Hepatocyte (in vitro differentiated cells): ENCODE measurements at regions not wholly inside any gene's neighbourhood (a gene's known extent, or its start where the extent isn't known, plus 50 kb on each side); places are given as distances from the start of the nearest gene placed in this dataset.

Source experiments
- DNase-seq: peaks from one replicate; pipeline ENCODE4 v3.0.0-alpha.2; 2016; ENCODE audit warnings: low spot score
- H2AFZ ChIP-seq: fragments of 200-600 bp; sonication (generic); 2 replicates; pipeline ENCODE4 v1.6.0; 2016; ENCODE audit warnings: antibody characterized with exemption, mild to moderate bottlenecking
- H3K27ac ChIP-seq: fragments of 200-600 bp; sonication (generic); 2 replicates; pipeline ENCODE4 v1.5.1; 2016; ENCODE audit warnings: mild to moderate bottlenecking
- H3K27me3 ChIP-seq: fragments of 200-600 bp; sonication (generic); 2 replicates; pipeline ENCODE4 v1.6.1; 2016
- H3K36me3 ChIP-seq: fragments of 200-600 bp; sonication (generic); replicated peaks from 2 replicates; pipeline ENCODE4 v1.5.1; 2016; ENCODE audit warnings: low read depth; ENCODE audit not compliant: insufficient read depth
- H3K4me1 ChIP-seq: fragments of 200-600 bp; sonication (generic); 2 replicates; pipeline ENCODE4 v1.5.1; 2016; ENCODE audit warnings: mild to moderate bottlenecking, moderate library complexity; ENCODE audit not compliant: insufficient read depth
- H3K4me2 ChIP-seq: fragments of 200-600 bp; sonication (generic); 2 replicates; pipeline ENCODE4 v1.6.0; 2016
- H3K4me3 ChIP-seq: fragments of 200-600 bp; sonication (generic); 2 replicates; pipeline ENCODE4 v1.5.1; 2016; ENCODE audit warnings: mild to moderate bottlenecking
- H3K79me2 ChIP-seq: fragments of 200-600 bp; sonication (generic); 2 replicates; pipeline ENCODE4 v1.6.0; 2017; ENCODE audit warnings: mild to moderate bottlenecking
- H3K9me2 ChIP-seq: fragments of 200-600 bp; sonication (generic); replicated peaks from 2 replicates; pipeline ENCODE4 v1.6.0; 2017; ENCODE audit warnings: mild to moderate bottlenecking; ENCODE audit not compliant: insufficient read depth
- H3K9me3 ChIP-seq: fragments of 200-600 bp; sonication (generic); 2 replicates; pipeline ENCODE4 v1.5.1; 2016; ENCODE audit warnings: low read depth, mild to moderate bottlenecking
- H4K20me1 ChIP-seq: fragments of 200-600 bp; sonication (generic); 2 replicates; pipeline ENCODE4 v1.6.0; 2016; ENCODE audit warnings: mild to moderate bottlenecking; ENCODE audit not compliant: insufficient read depth, poor library complexity, severe bottlenecking
- CTCF ChIP-seq: fragments of 200-600 bp; sonication (generic); IDR thresholded peaks from 2 replicates; pipeline ENCODE4 v1.5.1; 2016; ENCODE audit warnings: antibody characterized with exemption, mild to moderate bottlenecking; ENCODE audit not compliant: poor library complexity
- EZH2 ChIP-seq: fragments of 200-600 bp; sonication (generic); IDR thresholded peaks from 2 replicates; pipeline ENCODE4 v1.6.1; 2016; ENCODE audit warnings: antibody characterized with exemption, mild to moderate bottlenecking, borderline replicate concordance
- EZH2phosphoT487 ChIP-seq: fragments of 200-600 bp; sonication (generic); IDR thresholded peaks from one replicate; pipeline ENCODE4 v1.6.1; 2018; ENCODE audit warnings: antibody characterized with exemption, mild to moderate bottlenecking, low read depth, moderate library complexity; ENCODE audit not compliant: unreplicated experiment, severe bottlenecking
- WGBS: methylation state at CpG from one replicate; pipeline ENCODE4 v1.1.6; 2016; ENCODE audit warnings: low lambda C conversion rate; ENCODE audit errors: missing lambda C conversion rate; 5-methylcytosine and 5-hydroxymethylcytosine counted together

- no peak overlapping the region for H3K4me2 ChIP-seq
- no peak for DNase-seq
- H3K36me3 ChIP-seq, result no peaks in the 10 kb centered on the region
- no peaks in the 10 kb centered on the region for H3K9me3 ChIP-seq
- no peak overlapping the region for H2AFZ ChIP-seq
- no peaks in the 10 kb centered on the region for H3K9me2 ChIP-seq
- TF ChIP-seq EZH2 (no peak), CTCF (no peak), EZH2phosphoT487 (no peak)
- WGBS, result 79% methylated on average over 6 of the region's 6 CpGs
- no peaks in the 10 kb centered on the region for H3K79me2 ChIP-seq
- no peaks in the 10 kb centered on the region for H3K27me3 ChIP-seq
- no peak overlapping the region for H3K4me3 ChIP-seq
- H4K20me1 ChIP-seq, result no peaks in the 10 kb centered on the region
- H3K4me1 ChIP-seq, result no peaks in the 10 kb centered on the region
- no peak overlapping the region for H3K27ac ChIP-seq
These were observed 710.7 kb upstream of the SLIT2 start for GRCh38 chr4:19540859-19541540.

GRCh38 chr4:19539201-19539600 is 712.5 kb upstream of the SLIT2 start:
- DNase-seq, result no peak
- no peaks in the 10 kb centered on the region for H3K79me2 ChIP-seq
- no peaks in the 10 kb centered on the region for H3K36me3 ChIP-seq
- 70% methylated on average over 3 of the region's 3 CpGs for WGBS
- no peak overlapping the region for H3K4me3 ChIP-seq
- no peaks in the 10 kb centered on the region for H4K20me1 ChIP-seq
- no peaks in the 10 kb centered on the region for H3K4me1 ChIP-seq
- no peak for TF ChIP-seq EZH2
- no peak for TF ChIP-seq EZH2phosphoT487
- no peak for TF ChIP-seq CTCF
- H3K9me3 ChIP-seq, result no peaks in the 10 kb centered on the region
- no peak overlapping the region for H2AFZ ChIP-seq
- H3K9me2 ChIP-seq, result no peaks in the 10 kb centered on the region
- H3K4me2 ChIP-seq, result no peak overlapping the region
- no peak overlapping the region for H3K27ac ChIP-seq
- no peaks in the 10 kb centered on the region for H3K27me3 ChIP-seq

- WGBS, result 85% methylated on average over 3 of the region's 3 CpGs
These were observed 717.5 kb upstream of the SLIT2 start for GRCh38 chr4:19534159-19534558.

More at GRCh38 chr4:19534159-19534558, 717.5 kb upstream of the SLIT2 start:
- TF ChIP-seq EZH2phosphoT487 (no peak), CTCF (no peak), EZH2 (no peak)
- Histone ChIP-seq H3K79me2 (no peaks in the 10 kb centered on the region), H2AFZ (no peak overlapping the region), H3K4me2 (no peak overlapping the region), H3K9me2 (no peaks in the 10 kb centered on the region), H3K27ac (no peak overlapping the region), H3K4me3 (no peak overlapping the region), H3K4me1 (no peaks in the 10 kb centered on the region), H4K20me1 (no peaks in the 10 kb centered on the region), H3K27me3 (no peaks in the 10 kb centered on the region), H3K9me3 (no peaks in the 10 kb centered on the region), H3K36me3 (no peaks in the 10 kb centered on the region)
- DNase-seq, result no peak
